HEK293 (cell line): ENCODE measurements at regions not wholly inside any gene's neighbourhood (a gene's known extent, or its start where the extent isn't known, plus 50 kb on each side); places are given as distances from the start of the nearest gene placed in this dataset.

Experiments
- ELK4 ChIP-seq: IDR thresholded peaks from 2 replicates; pipeline ENCODE4 v1.6.1; 2011; ENCODE audit warnings: mild to moderate bottlenecking, low read depth, low read length, borderline replicate concordance
- PRDM4 ChIP-seq: fragments of 450-650 bp; formaldehyde crosslinking; IDR thresholded peaks from 2 replicates; pipeline ENCODE4 v1.5.1; 2017; ENCODE audit warnings: missing biosample characterization, missing genetic modification characterization
- SALL2 ChIP-seq: fragments of 450-650 bp; formaldehyde crosslinking; IDR thresholded peaks from 2 replicates; pipeline ENCODE4 v1.5.0; 2017; ENCODE audit warnings: missing biosample characterization, mild to moderate bottlenecking, missing genetic modification characterization, borderline replicate concordance
- TCF7L2 ChIP-seq: IDR thresholded peaks from 2 replicates; pipeline ENCODE4 v1.6.1; 2011; ENCODE audit warnings: low read depth, mild to moderate bottlenecking, inconsistent platforms, low read length, moderate library complexity, borderline replicate concordance
- ZNF155 ChIP-seq: fragments of 450-650 bp; formaldehyde crosslinking; IDR thresholded peaks from 2 replicates; pipeline ENCODE4 v1.5.1; 2016; ENCODE audit warnings: missing biosample characterization, missing genetic modification characterization
- TF ChIP-seq, protein P1 (sequence below): fragments of 450-650 bp; formaldehyde crosslinking; IDR thresholded peaks from 2 replicates; pipeline ENCODE4 v1.5.1; 2016; ENCODE audit warnings: missing biosample characterization, missing genetic modification characterization

- TF ChIP-seq, protein P1, sequence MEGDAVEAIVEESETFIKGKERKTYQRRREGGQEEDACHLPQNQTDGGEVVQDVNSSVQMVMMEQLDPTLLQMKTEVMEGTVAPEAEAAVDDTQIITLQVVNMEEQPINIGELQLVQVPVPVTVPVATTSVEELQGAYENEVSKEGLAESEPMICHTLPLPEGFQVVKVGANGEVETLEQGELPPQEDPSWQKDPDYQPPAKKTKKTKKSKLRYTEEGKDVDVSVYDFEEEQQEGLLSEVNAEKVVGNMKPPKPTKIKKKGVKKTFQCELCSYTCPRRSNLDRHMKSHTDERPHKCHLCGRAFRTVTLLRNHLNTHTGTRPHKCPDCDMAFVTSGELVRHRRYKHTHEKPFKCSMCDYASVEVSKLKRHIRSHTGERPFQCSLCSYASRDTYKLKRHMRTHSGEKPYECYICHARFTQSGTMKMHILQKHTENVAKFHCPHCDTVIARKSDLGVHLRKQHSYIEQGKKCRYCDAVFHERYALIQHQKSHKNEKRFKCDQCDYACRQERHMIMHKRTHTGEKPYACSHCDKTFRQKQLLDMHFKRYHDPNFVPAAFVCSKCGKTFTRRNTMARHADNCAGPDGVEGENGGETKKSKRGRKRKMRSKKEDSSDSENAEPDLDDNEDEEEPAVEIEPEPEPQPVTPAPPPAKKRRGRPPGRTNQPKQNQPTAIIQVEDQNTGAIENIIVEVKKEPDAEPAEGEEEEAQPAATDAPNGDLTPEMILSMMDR (tag by site-specific recombination), result no peak
- no peak for TF ChIP-seq TCF7L2
- TF ChIP-seq ELK4, result no peak
- no peak for TF ChIP-seq ZNF155
- no peak for TF ChIP-seq SALL2 (tag by site-specific recombination)
- TF ChIP-seq PRDM4 (tag by site-specific recombination), result no peak
Measured at GRCh38 chr19:31639306-31639705, 290.1 kb upstream of the TSHZ3 start.
